Epithelial cell of proximal tubule (primary cell): ENCODE measurements at regions not wholly inside any gene's neighbourhood (a gene's known extent, or its start where the extent isn't known, plus 50 kb on each side); places are given as distances from the start of the nearest gene placed in this dataset.

Experiments
- DNase-seq: peaks from one replicate; pipeline ENCODE4 v3.0.0-alpha.2; 2011; ENCODE audit warnings: low read depth
- H3K4me3 ChIP-seq: 2 replicates; pipeline ENCODE4 v1.5.1; 2011; ENCODE audit warnings: low read depth, mild to moderate bottlenecking, low read length
- TF ChIP-seq, protein P1 (sequence below): conservative IDR thresholded peaks from 2 replicates; pipeline ENCODE4 v1.5.1; 2012; ENCODE audit warnings: low read depth, mild to moderate bottlenecking, low read length

DNA sequence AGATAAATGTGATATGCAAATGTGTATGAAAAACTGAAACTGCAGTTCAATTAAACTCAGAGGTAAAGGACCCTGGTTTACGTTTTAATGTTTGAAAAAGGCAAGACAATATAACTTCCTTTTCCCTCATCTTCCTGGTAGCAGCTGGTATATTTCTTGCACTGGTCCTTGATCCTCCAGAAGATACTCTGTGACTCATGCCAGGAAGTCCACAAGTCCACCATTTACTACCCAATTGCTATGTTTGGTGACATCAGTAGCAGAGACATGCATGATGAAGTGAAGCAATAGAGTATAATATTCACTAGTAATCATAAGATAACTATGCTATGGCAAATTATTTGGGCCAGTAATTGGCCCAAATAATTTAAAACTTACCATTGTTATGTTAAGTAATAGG is 774.5 kb upstream of the NEGR1 start:
- TF ChIP-seq, protein P1, sequence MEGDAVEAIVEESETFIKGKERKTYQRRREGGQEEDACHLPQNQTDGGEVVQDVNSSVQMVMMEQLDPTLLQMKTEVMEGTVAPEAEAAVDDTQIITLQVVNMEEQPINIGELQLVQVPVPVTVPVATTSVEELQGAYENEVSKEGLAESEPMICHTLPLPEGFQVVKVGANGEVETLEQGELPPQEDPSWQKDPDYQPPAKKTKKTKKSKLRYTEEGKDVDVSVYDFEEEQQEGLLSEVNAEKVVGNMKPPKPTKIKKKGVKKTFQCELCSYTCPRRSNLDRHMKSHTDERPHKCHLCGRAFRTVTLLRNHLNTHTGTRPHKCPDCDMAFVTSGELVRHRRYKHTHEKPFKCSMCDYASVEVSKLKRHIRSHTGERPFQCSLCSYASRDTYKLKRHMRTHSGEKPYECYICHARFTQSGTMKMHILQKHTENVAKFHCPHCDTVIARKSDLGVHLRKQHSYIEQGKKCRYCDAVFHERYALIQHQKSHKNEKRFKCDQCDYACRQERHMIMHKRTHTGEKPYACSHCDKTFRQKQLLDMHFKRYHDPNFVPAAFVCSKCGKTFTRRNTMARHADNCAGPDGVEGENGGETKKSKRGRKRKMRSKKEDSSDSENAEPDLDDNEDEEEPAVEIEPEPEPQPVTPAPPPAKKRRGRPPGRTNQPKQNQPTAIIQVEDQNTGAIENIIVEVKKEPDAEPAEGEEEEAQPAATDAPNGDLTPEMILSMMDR: no peak
- no peak overlapping the region for H3K4me3 ChIP-seq
- no peak for DNase-seq

- H3K4me3 ChIP-seq: no peak overlapping the region
- TF ChIP-seq, protein P1: no peak
- no peak for DNase-seq
Observed at GRCh38 chr1:73044241-73045036, 762.1 kb upstream of the NEGR1 start.

DNA sequence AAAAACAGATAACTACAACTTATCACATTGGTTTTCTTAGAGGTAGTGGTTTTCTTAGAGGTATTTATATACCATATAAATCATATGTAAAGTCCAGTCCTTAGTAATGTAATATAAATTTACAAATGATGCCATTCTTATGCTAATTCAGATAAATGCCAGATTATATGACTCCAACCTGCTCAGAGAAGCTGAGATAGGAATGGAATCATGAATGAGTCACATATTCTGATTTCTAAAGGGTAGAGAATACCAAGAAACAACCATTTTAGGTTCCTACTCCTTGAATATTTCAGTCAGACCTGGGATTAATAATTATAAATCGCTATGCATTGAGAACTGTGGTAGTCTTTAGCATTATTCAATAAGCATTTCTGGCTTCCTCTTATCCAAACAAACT is 760.1 kb upstream of the NEGR1 start:
- TF ChIP-seq, protein P1: no peak
- DNase-seq: no peak

GRCh38 chr1:73040811-73041210 is 758.5 kb upstream of the NEGR1 start:
- no peak for DNase-seq
- TF ChIP-seq, protein P1: no peak
- H3K4me3 ChIP-seq: no peak overlapping the region

More for the DNA sequence above, 760.1 kb upstream of the NEGR1 start:
- no peak overlapping the region for H3K4me3 ChIP-seq

DNA sequence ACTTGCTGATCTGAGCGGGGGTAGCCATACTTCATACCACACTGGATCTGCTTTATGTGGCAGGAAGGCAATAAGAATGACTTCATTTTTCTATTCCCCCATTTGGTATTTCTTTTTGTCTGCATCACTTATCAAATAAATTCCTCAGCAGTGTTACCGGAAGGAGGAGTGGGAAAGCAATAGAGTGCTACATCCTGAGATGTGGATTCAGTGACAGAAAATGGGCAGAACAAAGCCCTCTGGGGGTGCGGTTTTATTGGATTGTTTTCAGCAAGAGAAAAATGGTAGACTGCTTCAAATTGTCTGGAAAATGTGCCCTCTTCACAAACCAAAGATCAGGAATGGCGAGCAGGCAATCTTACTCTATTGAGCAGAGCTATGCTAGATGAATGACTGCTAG is 751.9 kb upstream of the NEGR1 start:
- H3K4me3 ChIP-seq: no peak overlapping the region
- TF ChIP-seq, protein P1: no peak
- DNase-seq: no peak

DNA sequence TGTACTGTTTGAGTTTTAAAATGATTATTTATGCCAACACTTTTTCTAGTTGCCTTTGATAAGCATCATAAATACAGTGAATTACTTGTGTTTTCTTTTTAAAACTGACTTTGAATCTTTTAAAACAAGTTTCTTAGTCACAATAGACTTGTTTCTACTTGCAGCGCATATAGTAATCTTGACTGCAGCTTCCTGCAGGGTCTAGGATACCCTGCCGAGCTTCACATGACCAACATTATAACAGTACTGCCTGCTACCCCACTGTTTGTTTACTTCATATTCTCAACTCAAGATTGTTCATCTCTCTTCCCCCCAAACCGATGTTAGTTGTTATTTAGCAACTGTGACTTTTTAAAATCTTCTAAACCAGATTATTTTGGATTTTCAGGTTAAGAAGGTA is 751.3 kb upstream of the NEGR1 start:
- H3K4me3 ChIP-seq: no peak overlapping the region
- TF ChIP-seq, protein P1: no peak
- DNase-seq: no peak

DNA sequence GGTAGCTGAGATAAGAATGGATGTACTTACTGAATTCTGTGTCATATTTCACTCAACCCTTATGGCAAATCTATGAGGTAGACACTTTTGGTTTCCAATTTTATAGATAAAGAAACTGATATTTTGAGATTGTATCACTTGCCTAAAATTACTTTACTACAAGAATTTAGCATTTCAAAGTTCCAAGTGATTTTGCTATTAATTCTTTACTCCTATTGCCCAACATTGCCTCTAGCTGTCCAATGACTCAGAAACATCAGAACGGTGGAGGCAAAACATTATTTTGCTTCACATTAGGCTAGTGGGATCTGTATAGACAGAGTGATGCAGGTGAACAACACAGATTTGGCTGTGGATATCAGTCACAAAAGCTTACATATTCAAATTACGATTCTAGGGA is 747.2 kb upstream of the NEGR1 start:
- H3K4me3 ChIP-seq: no peak overlapping the region
- TF ChIP-seq, protein P1: no peak
- no peak for DNase-seq
